ENCODE measurements at regions not wholly inside any gene's neighbourhood (a gene's known extent, or its start where the extent isn't known, plus 50 kb on each side); places are given as distances from the start of the nearest gene placed in this dataset.

DNA sequence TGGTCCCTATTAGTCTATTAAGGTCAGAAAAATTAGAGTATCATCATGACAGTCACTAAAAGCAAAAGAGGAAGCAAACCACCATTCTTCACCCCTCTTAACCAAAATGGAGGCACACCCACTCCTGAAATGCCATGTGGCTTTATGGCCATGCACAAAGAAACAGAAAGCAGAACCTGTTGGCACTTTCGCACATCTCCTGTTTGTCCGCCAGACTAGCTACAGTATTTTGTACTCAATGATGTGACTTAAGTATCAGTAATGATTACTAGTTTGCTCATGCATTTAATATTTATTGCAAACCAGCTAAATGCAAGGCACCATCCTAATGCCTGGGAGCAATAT is 70.2 kb upstream of the GNAO1 start:
- no peak for DNase-seq
- Histone ChIP-seq H3K36me3 (ENCODE audit: low read depth) (no peaks in the 10 kb centered on the region), H3K9me3 (no peaks in the 10 kb centered on the region), H3K4me3 (no peak overlapping the region), H3K4me1 (ENCODE audit: low read depth) (no peaks in the 10 kb centered on the region)
- TF ChIP-seq CTCF (IDR thresholded peaks at IDR 0.05): no peak
- intact Hi-C loops (cut with DNase I, micrococcal nuclease): no loop called here
- ATAC-seq: no peak

GRCh38 chr16:56120447-56121155 is 70.7 kb upstream of the GNAO1 start:
- ATAC-seq: no peak
- Histone ChIP-seq H3K4me1 (ENCODE audit: low read depth) (no peaks in the 10 kb centered on the region), H3K9me3 (no peaks in the 10 kb centered on the region), H3K36me3 (ENCODE audit: low read depth) (no peaks in the 10 kb centered on the region), H3K4me3 (no peak overlapping the region)
- no peak for DNase-seq
- intact Hi-C loops (cut with DNase I, micrococcal nuclease): no loop called here
- no peak for TF ChIP-seq CTCF (IDR thresholded peaks at IDR 0.05)

DNA sequence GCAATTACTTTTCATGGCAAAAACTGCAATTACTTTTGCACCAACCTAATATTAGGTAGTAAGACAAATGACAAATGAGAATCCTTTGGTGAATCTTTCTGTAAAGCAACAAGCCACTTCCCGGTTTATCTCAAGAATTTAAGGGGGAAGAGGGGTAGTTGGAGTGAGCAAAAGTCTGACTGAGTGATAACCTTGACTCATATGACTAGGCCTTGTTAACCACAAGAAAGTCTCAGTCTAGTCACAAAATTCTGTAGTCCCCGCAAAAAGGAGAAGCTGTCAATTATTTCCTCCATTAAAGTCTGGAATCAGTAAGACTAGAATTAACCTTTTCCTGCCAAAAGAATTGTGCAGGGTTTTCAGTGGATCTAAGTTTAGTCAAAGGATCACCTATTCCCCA is 72.2 kb upstream of the GNAO1 start:
- ATAC-seq (no peak), DNase-seq (no peak)
- Histone ChIP-seq H3K4me3 (no peak overlapping the region), H3K4me1 (ENCODE audit: low read depth) (no peaks in the 10 kb centered on the region), H3K9me3 (no peaks in the 10 kb centered on the region), H3K36me3 (ENCODE audit: low read depth) (no peaks in the 10 kb centered on the region)
- TF ChIP-seq CTCF (IDR thresholded peaks at IDR 0.05): no peak
- intact Hi-C loops (cut with DNase I, micrococcal nuclease): no loop called here

- Histone ChIP-seq H3K9me3 (no peaks in the 10 kb centered on the region), H3K4me3 (no peak overlapping the region), H3K4me1 (ENCODE audit: low read depth) (no peaks in the 10 kb centered on the region), H3K36me3 (ENCODE audit: low read depth) (no peaks in the 10 kb centered on the region)
- TF ChIP-seq CTCF (IDR thresholded peaks at IDR 0.05): no peak
- intact Hi-C loops (cut with DNase I, micrococcal nuclease): no loop called here
- DNase-seq (no peak), ATAC-seq (no peak)
Measured at GRCh38 chr16:56116577-56116964, 74.7 kb upstream of the GNAO1 start.

- Histone ChIP-seq H3K4me3 (no peak overlapping the region), H3K36me3 (ENCODE audit: low read depth) (no peaks in the 10 kb centered on the region), H3K9me3 (no peaks in the 10 kb centered on the region), H3K4me1 (ENCODE audit: low read depth) (no peaks in the 10 kb centered on the region)
- no peak for TF ChIP-seq CTCF (IDR thresholded peaks at IDR 0.05)
- intact Hi-C loops (cut with DNase I, micrococcal nuclease): no loop called here
- no peak for DNase-seq
- no peak for ATAC-seq
Measured at GRCh38 chr16:56115817-56116576, 75.3 kb upstream of the GNAO1 start.
